ENCODE measurements at regions not wholly inside any gene's neighbourhood (a gene's known extent, or its start where the extent isn't known, plus 50 kb on each side); places are given as distances from the start of the nearest gene placed in this dataset.

- Histone ChIP-seq H3K4me1 (ENCODE audit: control insufficient read depth in 2 of 2, insufficient read depth in 2 of 2, low read length in 2 of 2) (peaks cover 0 to 10% of the 10 kb centered on the region in 2 donors), H3K4me2 (replicated peaks; ENCODE audit: low read depth, low read length, poor library complexity, severe bottlenecking) (no peak overlapping the region), H3K27me3 (replicated peaks in 1 of 4; ENCODE audit: control extremely low read depth in 1 of 4, control insufficient read depth in 3 of 4, insufficient read depth in 4 of 4, low read length in 3 of 4) (peaks cover 0 to 9% (median 0%) of the 10 kb centered on the region in 4 experiments), H2AFZ (ENCODE audit: insufficient read depth, low read depth, low read length, poor library complexity, severe bottlenecking) (no peak overlapping the region), H4K20me1 (ENCODE audit: control insufficient read depth, insufficient read depth, low read length, poor library complexity, severe bottlenecking) (no peaks in the 10 kb centered on the region), H3K27ac (ENCODE audit: low read length in 2 of 2) (no peak overlapping the region), H3K79me2 (ENCODE audit: control insufficient read depth, insufficient read depth, low read length) (no peaks in the 10 kb centered on the region), H3K9ac (ENCODE audit: low read length) (no peak overlapping the region), H3K4me3 (ENCODE audit: control extremely low read depth in 1 of 5, extremely low read depth in 1 of 5, insufficient read depth in 1 of 5, low read depth in 2 of 5, low read length in 4 of 5) (no peak overlapping the region), H3K36me3 (replicated peaks in 1 of 2; ENCODE audit: control extremely low read depth in 1 of 2, control insufficient read depth in 1 of 2, extremely low read depth in 1 of 2, insufficient read depth in 2 of 2, low read length in 1 of 2) (no peaks in the 10 kb centered on the region), H3K9me3 (ENCODE audit: control extremely low read depth in 1 of 3, control insufficient read depth in 2 of 3, insufficient read depth in 1 of 3, low read length in 2 of 3) (peaks cover 0 to 4% (median 0%) of the 10 kb centered on the region in 3 donors)
- ChIA-PET CTCF (interaction anchor here (1.2 kb wide), 1 partner anchor 30 kb away, joined by 3 read pairs; no protein-coding TSS in a partner anchor), POLR2A (no interaction called here)
- 94% methylated on average over 4 of the region's 4 CpGs for WGBS (ENCODE audit: insufficient coverage)
- DNase-seq (no peak), ATAC-seq (ENCODE audit: low read depth) (no peak)
- H3K27ac Mint-ChIP-seq: no peak overlapping the region
- peaks cover 45% of the 10 kb centered on the region for H3K27me3 Mint-ChIP-seq
- no peak overlapping the region for H3K4me3 Mint-ChIP-seq
- TF ChIP-seq EZH2 (IDR thresholded peaks at IDR 0.05; ENCODE audit: borderline replicate concordance, insufficient read depth, low read depth, low read length, poor library complexity, severe bottlenecking) (no peak), CTCF (IDR thresholded peaks at IDR 0.05) (no peak)
- no peaks in the 10 kb centered on the region for H3K9me3 Mint-ChIP-seq (ENCODE audit: insufficient read depth)
- intact Hi-C loops (cut with micrococcal nuclease): no loop called here
- H3K4me1 Mint-ChIP-seq: peaks cover 22% of the 10 kb centered on the region
Observed at GRCh38 chr11:76603202-76603601, 67.3 kb downstream of the LRRC32 start.
